ENCODE measurements at regions not wholly inside any gene's neighbourhood (a gene's known extent, or its start where the extent isn't known, plus 50 kb on each side); places are given as distances from the start of the nearest gene placed in this dataset.

DNA sequence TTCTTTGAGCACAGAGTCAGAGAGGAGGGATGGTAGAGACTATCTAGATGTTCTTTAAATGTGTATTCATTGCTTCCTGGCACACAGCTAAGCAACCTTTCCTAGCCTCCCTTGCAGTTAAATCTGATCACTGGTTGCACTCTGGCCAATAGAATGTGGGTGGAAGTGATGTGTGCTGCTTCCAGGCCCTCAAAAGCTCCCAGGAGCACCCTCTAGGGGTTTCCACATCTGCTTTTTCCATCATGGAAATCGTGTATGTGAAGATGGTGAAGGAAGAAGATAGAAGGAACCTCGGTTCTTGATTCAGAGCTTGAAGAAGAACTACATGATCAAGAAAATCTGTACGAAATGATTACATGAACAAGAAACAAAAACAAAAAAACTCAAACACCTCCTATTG lies 149.8 kb upstream of the JAG1 start:
- TF ChIP-seq, protein P1, sequence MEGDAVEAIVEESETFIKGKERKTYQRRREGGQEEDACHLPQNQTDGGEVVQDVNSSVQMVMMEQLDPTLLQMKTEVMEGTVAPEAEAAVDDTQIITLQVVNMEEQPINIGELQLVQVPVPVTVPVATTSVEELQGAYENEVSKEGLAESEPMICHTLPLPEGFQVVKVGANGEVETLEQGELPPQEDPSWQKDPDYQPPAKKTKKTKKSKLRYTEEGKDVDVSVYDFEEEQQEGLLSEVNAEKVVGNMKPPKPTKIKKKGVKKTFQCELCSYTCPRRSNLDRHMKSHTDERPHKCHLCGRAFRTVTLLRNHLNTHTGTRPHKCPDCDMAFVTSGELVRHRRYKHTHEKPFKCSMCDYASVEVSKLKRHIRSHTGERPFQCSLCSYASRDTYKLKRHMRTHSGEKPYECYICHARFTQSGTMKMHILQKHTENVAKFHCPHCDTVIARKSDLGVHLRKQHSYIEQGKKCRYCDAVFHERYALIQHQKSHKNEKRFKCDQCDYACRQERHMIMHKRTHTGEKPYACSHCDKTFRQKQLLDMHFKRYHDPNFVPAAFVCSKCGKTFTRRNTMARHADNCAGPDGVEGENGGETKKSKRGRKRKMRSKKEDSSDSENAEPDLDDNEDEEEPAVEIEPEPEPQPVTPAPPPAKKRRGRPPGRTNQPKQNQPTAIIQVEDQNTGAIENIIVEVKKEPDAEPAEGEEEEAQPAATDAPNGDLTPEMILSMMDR (conservative IDR thresholded peaks at IDR 0.05; ENCODE audit: low read length) = no peak
- TF ChIP-seq EZH2phosphoT487 (IDR thresholded peaks at IDR 0.05; ENCODE audit: borderline replicate concordance, low read depth, low read length) = no peak
